ENCODE measurements at regions not wholly inside any gene's neighbourhood (a gene's known extent, or its start where the extent isn't known, plus 50 kb on each side); places are given as distances from the start of the nearest gene placed in this dataset.

DNA sequence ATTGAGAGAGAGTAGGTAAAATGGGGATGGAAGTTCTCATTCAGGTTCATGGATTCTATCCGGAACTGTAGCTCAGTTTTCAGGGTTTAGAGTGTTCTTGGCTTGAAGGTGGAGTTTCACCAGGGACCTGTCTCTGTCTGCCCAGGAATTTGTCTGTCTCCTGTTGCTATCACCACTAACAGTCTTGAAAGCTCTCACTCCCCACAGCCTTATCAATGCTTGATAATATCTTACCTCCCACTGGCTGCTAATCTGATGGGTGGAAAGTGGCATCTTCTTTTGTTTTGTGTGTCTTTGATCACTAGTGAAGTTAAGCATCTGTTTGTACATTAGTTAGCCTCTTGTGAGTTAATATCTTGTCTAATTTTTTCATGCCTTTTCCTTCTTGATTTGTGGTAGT, 60.3 kb upstream of the TSPAN11 start:
- no peaks in the 10 kb centered on the region for H3K79me1 ChIP-seq (ENCODE audit: insufficient read depth, low read depth, low read length, poor library complexity, severe bottlenecking)
- no peak overlapping the region for H3K4me2 ChIP-seq (ENCODE audit: insufficient read depth, insufficient read length, low read length)
- no peaks in the 10 kb centered on the region for H3K9me3 ChIP-seq (ENCODE audit: control insufficient read depth, low read depth, low read length)
- no peak overlapping the region for H2BK5ac ChIP-seq (ENCODE audit: insufficient read length, low read length)
- no CpG with 5 or more reads among the region's 1 CpG for WGBS (ENCODE audit: extremely low coverage, insufficient read length, low lambda C conversion rate)
- H4K8ac ChIP-seq (replicated peaks; ENCODE audit: insufficient read length, low read depth, low read length) = no peak overlapping the region
- no peak overlapping the region for H2AFZ ChIP-seq (ENCODE audit: low read length)
- Mint-ChIP-seq H3K36me3 (ENCODE audit: insufficient read depth in 1 of 3, low read depth in 3 of 3) (peaks cover 0 to 11% (median 2%) of the 10 kb centered on the region in 3 experiments; a peak in 4 of 7 replicates), H3K9me3 (peaks cover 22 to 23% of the 10 kb centered on the region in 2 experiments), H3K4me3 (no peak overlapping the region), H3K27me3 (ENCODE audit: low read depth) (0 out of 2 replicates have a peak, but pooled peaks cover 7% of the 10 kb centered on the region), H3K4me1 (peaks cover 2 to 9% of the 10 kb centered on the region in 2 experiments; a peak in 2 of 4 replicates), H3K27ac (no peak overlapping the region)
- H3K4me1 ChIP-seq (ENCODE audit: insufficient read depth, low read length) = peaks cover 4% of the 10 kb centered on the region
- H3K18ac ChIP-seq (ENCODE audit: insufficient read length, low read depth, low read length) = no peak overlapping the region
- no peak overlapping the region for H4K5ac ChIP-seq (ENCODE audit: insufficient read length, low read depth, low read length)
- DNase-seq = no peak
- TF ChIP-seq, protein P1, sequence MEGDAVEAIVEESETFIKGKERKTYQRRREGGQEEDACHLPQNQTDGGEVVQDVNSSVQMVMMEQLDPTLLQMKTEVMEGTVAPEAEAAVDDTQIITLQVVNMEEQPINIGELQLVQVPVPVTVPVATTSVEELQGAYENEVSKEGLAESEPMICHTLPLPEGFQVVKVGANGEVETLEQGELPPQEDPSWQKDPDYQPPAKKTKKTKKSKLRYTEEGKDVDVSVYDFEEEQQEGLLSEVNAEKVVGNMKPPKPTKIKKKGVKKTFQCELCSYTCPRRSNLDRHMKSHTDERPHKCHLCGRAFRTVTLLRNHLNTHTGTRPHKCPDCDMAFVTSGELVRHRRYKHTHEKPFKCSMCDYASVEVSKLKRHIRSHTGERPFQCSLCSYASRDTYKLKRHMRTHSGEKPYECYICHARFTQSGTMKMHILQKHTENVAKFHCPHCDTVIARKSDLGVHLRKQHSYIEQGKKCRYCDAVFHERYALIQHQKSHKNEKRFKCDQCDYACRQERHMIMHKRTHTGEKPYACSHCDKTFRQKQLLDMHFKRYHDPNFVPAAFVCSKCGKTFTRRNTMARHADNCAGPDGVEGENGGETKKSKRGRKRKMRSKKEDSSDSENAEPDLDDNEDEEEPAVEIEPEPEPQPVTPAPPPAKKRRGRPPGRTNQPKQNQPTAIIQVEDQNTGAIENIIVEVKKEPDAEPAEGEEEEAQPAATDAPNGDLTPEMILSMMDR (conservative IDR thresholded peaks at IDR 0.05) = no peak
- H3K23me2 ChIP-seq (ENCODE audit: insufficient read length, low read depth, low read length, poor library complexity, severe bottlenecking) = no peaks in the 10 kb centered on the region
- H3K9ac ChIP-seq (ENCODE audit: extremely low read depth, insufficient read length, low read length) = no peak overlapping the region
- no peak overlapping the region for H3K27ac ChIP-seq (ENCODE audit: insufficient read length, low read depth, low read length)
- H2BK120ac ChIP-seq (ENCODE audit: low read depth, low read length, poor library complexity, severe bottlenecking) = no peak overlapping the region
- no peak overlapping the region for H2BK15ac ChIP-seq (ENCODE audit: low read depth, low read length)
- H2AK5ac ChIP-seq (ENCODE audit: insufficient read length, low read length) = no peak overlapping the region
- H3K23ac ChIP-seq (ENCODE audit: insufficient read length, low read depth, low read length) = no peak overlapping the region
- no peak overlapping the region for H3K56ac ChIP-seq (ENCODE audit: insufficient read length, low read depth, low read length)
- H3K27me3 ChIP-seq (ENCODE audit: insufficient read depth, low read length) = no peaks in the 10 kb centered on the region
- H4K91ac ChIP-seq (ENCODE audit: insufficient read length, low read depth, low read length) = no peak overlapping the region
- H3K79me2 ChIP-seq (ENCODE audit: insufficient read depth, low read length) = no peaks in the 10 kb centered on the region
- no peak overlapping the region for H3K4ac ChIP-seq (ENCODE audit: low read depth, low read length)
- H4K20me1 ChIP-seq (ENCODE audit: control insufficient read depth, insufficient read depth, insufficient read length) = no peaks in the 10 kb centered on the region
- H2BK12ac ChIP-seq (ENCODE audit: insufficient read length, low read depth, low read length) = no peak overlapping the region
- H3K14ac ChIP-seq (ENCODE audit: insufficient read depth, low read length) = no peak overlapping the region
- no peak overlapping the region for H3T11ph ChIP-seq (ENCODE audit: low read length)
- H2BK20ac ChIP-seq (ENCODE audit: low read depth, low read length, poor library complexity, severe bottlenecking) = no peak overlapping the region
